Activated CD8-positive, alpha-beta memory T cell treated with anti-CD3 and anti-CD28 coated beads, Interleukin-2, amount 50 U/mL, for 24 hours (primary cell): ENCODE measurements at regions not wholly inside any gene's neighbourhood (a gene's known extent, or its start where the extent isn't known, plus 50 kb on each side); places are given as distances from the start of the nearest gene placed in this dataset.
"Not testable (repeated sequence)": the region's sequence is repeated elsewhere in the genome, so short reads cannot be mapped to it uniquely, and the experiment has no call there.

Source experiments
- DNase-seq: peaks from one replicate; pipeline ENCODE4 v3.0.0-alpha.2; 2020; ENCODE audit errors: extremely low read depth

DNA sequence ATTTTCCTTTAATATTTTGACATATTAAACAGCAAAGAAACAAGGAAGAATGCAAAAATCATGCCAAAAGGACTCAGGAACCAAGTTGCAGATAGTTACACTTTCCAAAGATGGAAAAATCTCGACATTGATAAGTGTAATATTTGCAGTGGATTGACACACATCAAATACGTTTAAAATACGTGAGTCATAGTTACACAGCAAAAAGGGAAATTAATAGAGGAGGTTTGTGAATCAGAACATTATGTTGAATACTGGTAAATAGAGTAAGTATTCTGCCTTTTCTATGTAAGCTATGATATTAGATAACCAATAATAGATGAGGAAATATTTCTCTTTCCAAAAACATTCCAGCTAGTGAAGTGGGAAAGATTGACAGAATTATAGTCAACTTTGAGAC is 1761.3 kb upstream of the IGFBP7 start:
- no peak for DNase-seq

DNA sequence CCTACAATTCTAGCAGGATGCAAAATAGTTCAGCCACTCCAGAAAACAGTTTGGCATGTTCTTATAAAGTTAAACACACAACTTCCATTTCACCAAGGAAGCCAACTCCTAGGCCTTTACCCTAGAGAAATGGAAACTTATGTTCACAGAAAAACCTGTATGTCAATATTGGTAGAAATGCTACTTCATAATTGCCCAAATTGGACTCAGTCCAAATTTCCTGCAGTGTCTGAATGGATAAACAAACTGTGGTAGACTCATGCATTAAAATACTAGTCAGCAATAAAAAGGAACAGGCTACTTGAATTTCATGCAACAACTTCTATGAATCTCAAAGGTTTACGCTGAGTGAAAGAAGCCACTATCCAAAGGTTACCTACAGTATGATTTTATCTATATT is 1738.8 kb upstream of the IGFBP7 start:
- no peak for DNase-seq

DNA sequence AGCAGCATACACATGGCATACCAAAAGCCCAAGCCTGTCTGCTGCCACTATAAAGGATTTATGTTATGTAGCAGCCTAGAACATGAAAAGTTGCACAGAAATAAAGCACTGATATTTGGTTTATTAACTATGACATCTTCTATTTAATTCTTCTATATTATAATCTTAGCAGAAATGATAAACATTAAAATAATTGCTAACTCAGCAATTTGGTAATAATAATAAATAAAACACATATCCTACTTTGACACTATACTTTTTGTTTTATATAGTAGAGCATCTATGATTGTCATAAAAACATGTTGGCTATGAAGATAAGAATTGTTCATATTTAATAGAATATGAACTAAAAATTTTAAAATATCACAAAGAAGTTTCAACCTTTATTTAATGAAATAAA is 1733.3 kb upstream of the IGFBP7 start:
- DNase-seq = no peak

DNA sequence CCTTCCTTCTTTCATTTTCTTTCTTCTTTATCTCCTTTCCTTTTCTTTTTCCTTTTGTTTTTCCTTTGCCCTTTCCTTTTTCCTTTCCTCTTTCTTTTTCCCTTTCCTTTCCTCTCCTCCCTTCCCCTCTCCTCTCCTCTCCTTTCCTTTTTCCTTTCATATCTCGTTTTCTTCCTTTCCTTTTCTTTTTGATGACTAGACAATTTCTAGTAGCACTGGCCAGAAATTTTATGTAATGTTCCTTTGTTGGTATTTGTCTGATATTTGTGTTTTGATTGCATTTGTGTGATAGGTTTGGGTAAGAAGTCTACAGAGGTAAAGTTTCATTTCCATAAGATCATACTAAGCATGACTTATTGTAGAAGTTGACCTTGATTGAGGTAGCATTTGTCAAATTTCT is 1722.9 kb upstream of the IGFBP7 start:
- DNase-seq = no peak

DNA sequence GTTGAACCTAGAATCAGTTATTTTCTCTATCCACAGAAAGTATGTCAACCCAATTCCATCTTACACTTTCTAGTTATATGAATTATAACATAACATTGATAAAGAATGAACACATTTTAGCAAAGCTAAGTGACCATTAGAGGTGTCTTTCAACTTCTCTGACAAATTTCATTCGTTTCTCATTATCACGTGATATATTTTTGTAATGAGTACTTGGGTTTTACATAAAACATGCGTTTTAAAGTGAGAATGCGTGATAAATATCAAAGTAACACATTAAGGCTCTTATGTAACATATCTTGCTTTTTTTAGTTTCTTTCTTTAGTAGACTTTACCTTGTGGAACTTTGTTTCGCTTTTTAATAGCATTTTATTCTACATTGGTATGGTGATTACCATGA is 1715.1 kb upstream of the IGFBP7 start:
- DNase-seq = no peak

DNA sequence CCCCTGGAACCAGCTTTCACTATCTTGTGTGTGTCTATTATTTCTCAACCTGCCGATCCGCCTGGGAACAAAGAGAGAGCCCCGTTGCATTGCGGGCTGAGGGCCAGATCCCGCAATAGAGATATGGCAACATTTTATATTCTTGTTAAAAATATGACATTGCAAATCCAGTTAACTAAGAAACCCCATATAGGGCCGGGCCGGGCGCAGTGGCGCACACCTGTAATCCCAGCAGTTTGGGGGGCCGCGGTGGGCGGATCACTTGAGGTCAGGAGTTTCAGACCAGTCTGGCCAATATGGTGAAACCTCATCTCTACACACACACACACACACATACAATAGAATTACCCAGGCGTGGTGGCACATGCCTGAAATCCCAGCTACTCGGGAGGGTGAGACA is 1708.4 kb upstream of the IGFBP7 start:
- not testable (repeated sequence) for DNase-seq

DNA sequence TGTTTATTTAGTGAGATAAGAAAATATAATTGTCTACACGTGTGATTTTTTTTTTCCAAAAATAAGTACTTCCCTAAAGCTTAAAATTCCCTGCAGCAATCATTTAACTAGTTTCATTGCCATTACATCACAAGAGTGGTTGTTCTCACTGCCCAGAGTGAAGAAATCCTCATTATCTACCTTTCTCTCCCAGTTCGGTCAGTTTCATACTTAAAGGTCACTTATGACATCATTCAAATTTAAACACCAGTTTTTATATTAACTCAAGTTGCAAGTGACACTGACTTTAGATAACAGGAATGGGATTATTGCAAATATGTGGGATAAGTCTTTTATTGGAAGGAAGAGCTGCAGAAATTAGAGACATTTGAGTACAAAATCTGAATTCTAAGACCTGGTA is 1699.8 kb upstream of the IGFBP7 start:
- no peak for DNase-seq

DNA sequence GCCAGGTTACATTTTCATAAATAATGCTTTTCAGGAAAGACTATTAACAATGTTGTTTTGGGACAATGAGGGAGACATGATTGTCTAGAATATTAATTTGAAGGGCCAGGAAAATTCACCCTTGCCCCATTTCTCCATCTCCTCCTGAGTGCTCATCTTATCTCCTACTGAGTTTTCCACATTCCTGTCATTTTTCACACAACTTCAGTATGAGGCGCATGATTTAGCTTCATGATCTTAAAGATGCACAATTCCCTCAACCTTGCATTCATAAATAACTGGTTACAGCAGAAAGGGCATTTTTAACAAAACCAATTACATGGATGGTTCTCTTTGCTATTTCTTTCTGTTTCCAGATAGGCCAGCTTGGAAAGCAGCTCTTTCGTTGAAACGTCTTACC is 1699.2 kb upstream of the IGFBP7 start:
- DNase-seq = no peak

DNA sequence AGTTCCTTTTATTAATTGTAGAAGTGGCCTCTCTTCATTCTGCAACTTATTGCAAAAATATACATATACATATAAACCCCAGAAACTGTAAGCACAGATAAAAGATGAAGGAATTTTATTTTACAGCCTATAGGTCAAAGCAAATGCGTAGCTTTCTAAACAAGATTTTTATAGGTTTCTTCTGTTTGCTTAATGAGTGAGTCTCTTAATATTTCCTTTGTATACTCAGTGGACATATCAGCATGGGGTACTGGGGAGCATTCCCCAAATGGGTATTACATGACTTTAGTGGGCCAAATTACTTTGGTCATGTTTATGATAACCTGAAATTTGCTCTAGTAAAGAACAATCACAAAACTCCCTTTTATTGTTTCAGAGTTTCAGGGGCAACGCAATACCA is 1698.6 kb upstream of the IGFBP7 start:
- DNase-seq = no peak

DNA sequence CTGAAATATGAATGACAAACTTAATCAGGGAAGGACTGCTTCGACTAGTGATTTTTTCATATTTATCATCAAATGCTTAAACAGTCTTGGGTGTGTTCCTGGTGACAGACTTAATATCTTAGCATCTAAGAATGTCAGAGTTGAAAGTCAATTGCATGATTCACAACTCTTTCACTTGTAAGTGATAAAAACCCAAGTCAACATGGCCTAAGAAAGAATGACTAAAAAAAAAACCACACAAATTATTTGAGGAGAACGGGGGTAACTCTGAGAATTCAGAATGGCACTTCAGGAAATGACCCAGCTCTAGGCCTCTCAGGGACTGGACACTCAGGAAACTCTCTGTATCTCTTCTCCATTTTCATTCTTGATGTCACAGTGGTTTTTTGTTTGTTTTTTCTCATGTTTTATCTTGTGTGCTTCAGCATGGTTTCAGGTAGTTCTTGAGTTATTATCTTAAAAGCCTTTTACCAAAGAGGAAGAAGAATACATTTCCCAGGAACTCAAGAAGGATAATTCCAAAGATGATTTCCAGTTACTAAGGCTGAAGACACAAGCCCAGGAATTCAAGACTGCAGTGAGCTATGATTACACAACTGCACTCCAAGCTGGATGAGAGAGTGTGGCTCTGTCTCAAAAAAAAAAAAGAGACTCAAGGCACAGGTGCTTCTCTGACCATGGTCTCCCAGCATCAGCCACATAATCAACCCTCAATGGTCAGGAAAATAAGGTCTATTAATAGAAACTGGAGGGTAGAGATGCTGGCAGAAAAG is 1697.8 kb upstream of the IGFBP7 start:
- DNase-seq = no peak

DNA sequence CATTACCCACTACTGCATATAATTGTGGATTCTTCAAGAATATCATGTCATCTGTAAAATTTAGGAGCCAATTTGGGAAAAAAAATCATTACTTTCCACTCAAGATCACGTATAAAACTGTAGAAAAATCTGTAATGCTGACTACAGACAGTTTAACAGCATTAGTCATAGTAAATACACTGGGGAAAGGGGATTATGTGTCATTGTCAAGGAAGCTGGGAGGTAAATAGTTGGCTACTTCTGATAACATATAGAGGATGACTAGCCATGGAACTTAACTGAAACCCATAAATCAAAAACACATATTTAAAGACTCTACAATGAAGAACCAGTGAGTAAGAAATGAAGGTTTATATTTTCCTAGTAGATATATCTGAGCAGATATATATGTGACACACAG is 1666.4 kb upstream of the IGFBP7 start:
- DNase-seq = no peak

DNA sequence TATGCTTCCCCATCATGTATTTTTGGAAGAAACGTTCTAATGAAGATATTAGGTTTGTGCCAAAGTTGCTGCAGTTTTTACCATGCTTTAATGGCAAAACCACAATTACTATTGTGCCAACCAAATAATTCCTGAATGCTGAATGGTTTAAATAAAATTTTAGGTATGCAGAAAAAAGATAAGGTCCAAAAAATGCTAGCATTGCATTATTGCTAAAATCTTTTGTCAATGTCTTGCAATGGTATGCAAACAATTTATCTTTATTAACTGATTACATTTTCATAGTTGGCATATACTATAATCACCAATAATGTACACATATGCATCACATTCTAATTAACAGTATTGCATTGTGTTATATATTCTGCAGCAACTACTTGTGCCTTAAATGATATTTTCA is 1657.4 kb upstream of the IGFBP7 start:
- DNase-seq = no peak

DNA sequence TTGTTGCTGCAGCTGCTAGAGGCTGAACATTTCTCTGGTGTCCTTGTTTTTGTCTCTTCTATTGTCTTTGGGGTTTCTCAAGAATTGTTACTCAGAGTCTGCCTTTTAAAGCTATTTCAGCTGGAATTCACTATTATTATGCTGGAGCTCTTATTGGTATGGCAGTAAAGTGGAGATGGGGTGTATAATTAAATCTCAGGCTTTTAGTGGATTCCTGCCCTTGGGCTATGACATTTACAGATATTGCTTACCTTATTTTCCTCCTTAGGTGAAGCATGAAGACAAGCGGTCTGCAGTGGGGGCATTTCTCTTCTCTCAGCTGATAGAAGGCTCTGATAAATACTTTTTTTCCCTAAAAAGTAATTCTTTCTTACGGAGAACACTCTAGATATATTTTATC is 1656.6 kb upstream of the IGFBP7 start:
- no peak for DNase-seq

DNA sequence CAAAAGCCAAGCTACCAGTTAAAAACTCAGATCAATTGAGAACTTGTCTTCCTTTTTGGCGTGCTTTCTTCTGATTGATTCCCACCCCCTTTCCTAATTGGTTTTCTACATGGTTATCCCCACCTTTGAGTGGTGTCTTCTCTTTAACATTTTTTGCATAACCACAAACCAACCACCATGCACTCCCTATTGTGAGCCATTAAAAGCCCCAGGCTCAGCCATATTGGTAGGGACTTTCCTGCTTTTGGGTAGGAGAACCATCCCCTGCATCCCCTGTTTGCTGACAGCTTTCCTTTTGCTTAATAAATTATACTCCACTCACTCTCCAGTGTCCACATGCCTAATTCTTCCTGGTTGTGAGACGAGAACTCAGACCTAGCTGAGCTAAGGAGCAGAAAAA is 1651.4 kb upstream of the IGFBP7 start:
- no peak for DNase-seq

DNA sequence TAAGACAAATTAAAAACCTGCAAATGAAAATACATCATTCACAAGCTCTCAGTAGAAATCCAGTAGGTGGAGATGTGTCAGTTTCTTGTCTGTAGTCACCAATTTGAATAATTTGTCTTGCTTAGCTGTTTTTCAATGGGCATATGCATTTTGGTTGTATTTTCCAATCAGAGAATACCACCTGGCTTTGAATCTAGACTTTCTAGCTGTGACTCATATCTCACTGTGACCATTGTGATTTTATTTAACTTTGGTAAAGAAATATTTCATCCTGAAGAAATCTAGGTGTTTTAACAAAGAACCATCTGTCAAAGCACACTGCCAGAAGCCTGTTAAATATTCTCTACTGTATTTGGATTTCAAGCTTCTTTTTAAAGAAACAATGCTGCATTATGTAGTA is 1650.6 kb upstream of the IGFBP7 start:
- no peak for DNase-seq

DNA sequence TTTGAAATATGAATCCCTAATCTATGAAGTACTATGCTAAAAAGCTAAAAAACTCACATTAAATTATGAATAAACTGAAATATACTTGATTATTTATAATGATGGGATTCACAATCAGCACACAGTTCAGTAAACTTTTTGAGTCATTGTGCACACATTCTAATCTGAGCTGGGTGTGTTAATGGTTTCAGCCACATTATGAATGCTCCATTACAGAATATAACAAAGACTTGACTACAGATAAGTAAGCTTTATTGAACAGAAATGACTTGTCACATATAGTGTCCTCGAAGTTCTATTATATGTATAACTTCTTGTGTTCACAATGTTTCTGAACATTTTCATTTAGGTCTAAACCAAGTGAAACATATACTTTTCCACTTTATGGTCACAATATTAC is 1649.9 kb upstream of the IGFBP7 start:
- no peak for DNase-seq

DNA sequence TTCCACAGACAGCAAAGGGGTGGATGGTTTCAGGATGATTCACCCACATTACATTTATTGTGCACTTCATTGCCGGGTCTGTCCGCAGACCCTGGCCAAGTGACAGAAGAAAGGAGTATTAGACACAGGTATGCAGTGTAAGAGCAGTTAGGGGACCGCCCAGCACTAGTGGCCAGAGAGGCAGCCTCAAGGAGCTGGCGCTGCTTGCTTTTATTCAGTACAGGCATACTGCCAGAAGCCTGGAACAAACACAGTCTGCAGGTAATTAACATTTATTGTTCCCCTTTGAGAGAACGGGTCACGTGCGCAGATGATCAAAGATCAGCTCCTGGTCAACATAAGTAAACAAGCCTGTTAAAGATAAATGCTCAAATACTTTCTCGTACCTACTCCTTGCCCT is 1639.0 kb upstream of the IGFBP7 start:
- no peak for DNase-seq

DNA sequence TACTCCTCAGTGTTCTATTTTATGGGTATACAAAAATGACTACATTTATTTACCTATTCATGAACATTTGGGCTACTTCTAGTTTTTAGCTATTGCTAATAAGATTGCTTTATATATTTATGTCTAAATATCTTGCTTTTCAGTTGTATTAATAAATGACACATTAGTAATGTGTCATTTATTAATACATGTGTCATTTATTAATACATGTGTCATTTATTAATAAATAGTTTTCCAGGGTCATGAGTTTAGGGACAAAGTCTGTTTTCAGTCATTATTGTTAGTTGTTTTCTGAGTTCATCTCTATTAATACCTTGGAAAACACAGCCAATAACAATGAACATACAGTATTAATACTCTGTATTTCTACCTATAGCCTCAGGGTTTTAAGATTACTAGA is 1630.7 kb upstream of the IGFBP7 start:
- no peak for DNase-seq

DNA sequence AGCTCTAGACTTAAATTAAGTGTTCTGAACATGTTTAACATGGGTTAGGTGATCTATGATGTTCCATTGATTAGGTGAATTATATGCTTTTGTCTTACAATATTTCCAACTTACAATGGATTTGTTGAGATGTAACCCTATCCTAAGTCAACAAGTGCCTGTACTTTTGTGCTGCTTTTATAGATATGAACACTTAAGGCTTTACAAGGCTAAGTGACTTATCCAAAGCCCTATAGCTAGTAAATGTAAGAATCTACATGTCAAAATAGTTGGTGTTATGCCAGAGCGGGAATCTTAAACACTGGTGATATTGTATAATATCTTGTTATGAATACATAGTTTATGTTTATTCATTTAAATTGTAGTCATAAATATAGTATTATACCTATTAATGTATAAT is 1629.1 kb upstream of the IGFBP7 start:
- DNase-seq = no peak

DNA sequence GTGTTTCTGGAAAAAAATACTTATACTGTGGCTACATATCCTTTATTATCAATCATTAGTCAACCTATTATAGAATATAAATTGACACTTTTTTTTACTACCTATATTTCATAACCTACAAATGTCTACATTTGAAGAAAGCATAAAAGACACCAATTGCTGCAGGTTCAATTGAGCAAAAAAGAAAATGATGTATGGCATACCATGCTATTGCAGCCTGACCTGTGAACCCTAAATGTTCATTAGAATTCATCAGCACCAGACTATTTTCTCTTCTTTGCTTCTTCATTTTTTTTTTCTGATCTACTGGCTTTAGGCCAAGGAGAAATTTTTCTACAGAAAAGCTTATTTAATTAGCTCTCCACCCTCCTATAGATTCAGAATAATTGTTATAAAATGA is 1628.2 kb upstream of the IGFBP7 start:
- no peak for DNase-seq

DNA sequence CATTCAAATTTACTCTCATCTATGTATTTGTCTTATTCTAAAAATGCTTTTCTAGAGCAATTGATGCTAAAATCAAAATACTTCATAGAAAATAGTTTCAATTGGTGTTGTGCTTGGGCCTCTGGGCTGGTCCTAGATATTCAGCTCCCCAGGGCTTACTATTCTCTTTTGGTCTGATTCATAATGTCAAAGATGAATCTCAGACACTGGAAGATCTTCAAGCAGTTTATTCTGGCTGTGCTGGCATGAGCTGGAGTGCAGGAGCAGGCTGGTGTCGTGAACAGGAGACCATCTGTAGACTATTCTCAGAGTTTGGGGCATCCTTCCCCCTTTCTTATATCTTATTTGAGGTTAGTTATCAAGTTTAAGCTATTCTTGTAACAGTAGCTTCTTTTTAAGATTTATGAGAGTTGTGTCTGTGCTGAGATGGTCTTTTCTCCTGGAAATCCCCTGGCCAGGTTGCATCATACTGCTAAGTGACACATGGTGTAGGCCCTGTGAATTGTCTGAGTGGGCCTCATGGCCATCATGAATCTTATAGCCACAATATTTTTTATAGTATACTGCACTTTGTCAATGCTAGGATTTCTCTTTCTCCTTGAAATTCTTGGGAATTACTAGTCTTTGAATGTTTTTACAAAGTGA is 1624.0 kb upstream of the IGFBP7 start:
- DNase-seq = no peak

DNA sequence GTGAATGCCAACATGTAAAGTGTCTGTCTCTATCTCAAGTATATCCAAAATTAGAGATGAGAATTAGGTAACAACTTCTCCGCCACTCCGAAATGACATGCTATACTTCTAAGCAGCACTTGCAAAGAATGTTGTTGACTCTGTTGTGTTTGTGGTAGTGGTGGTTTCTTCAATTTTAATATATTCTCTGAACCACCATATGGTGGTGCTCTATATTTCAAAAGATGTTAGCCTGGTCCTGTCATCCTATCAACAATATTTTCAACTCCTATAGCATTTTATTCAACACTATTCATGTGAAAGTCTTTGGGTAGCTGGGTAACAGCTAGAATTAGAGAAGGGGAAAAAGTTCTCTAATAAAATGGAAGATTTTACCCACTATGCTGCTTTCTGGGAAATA is 1622.8 kb upstream of the IGFBP7 start:
- no peak for DNase-seq

DNA sequence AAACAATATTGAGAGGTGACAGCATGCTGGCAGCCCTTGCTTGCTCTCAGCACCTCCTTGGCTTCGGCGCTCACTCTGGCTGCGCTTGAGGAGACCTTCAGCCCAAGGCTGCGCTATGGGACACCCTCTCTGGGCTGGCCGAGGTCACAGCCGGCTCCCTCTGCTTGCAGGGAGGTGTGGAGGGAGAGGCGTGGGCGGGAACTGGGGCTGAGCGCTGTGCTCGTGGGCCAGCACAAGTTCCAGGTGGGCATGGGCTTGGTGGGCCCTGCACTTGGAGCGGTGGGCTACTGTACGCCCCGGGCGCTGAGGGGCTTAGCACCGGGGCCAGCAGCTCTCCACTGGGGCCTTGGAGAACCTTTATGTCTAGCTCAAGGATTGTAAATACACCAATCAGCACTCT is 1613.8 kb upstream of the IGFBP7 start:
- no peak for DNase-seq

DNA sequence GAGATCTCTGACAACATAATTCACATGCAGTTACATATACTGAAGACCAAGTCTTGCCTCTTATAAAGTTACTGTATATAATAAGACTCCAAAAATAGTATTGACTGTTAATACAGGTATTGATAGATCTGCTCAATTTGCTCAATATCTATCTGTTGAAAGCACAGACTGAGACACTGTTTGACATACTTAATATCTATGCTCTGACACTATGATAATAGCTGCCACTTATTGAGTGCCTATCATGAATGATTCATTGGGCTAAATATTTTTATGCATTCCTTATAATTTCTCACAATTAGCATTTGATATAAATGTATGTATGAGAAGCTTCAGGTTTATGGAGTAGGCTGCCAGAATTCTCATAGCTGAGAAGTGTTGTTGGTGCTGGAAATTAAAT is 1600.9 kb upstream of the IGFBP7 start:
- no peak for DNase-seq
